Choroid plexus epithelial cell (primary cell): ENCODE measurements at regions not wholly inside any gene's neighbourhood (a gene's known extent, or its start where the extent isn't known, plus 50 kb on each side); places are given as distances from the start of the nearest gene placed in this dataset.

Experiments used
- DNase-seq: peaks from one replicate; pipeline ENCODE4 v3.0.0-alpha.2; 2010; ENCODE audit warnings: low read depth
- H3K4me3 ChIP-seq: 2 replicates; pipeline ENCODE4 v1.5.1; 2011; ENCODE audit warnings: low read depth, mild to moderate bottlenecking, control low read depth, low read length, moderate library complexity
- TF ChIP-seq, protein P1 (sequence below): conservative IDR thresholded peaks from 2 replicates; pipeline ENCODE4 v1.5.1; 2011; ENCODE audit warnings: low read depth, mild to moderate bottlenecking, control low read depth, inconsistent platforms, low read length, moderate library complexity

DNA sequence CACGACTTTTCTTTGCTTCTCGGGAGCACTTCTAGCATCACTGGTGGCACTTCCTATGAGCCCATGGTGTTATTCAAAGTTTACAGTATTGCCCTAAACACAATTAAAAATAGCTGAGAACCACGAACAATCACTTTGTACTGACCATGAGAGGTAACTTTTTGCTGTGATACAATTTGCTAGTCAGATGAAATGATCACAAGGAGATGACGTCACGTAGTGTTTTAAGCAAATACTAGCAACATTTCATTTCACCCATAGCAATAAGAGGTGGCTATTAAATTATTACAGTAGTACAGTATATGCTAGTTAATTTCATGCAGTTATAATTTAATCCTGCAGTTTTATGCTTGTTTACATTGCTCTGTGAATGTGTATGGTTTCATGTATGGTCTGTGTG lies 108.9 kb upstream of the DOK6 start:
- no peak overlapping the region for H3K4me3 ChIP-seq
- TF ChIP-seq, protein P1, sequence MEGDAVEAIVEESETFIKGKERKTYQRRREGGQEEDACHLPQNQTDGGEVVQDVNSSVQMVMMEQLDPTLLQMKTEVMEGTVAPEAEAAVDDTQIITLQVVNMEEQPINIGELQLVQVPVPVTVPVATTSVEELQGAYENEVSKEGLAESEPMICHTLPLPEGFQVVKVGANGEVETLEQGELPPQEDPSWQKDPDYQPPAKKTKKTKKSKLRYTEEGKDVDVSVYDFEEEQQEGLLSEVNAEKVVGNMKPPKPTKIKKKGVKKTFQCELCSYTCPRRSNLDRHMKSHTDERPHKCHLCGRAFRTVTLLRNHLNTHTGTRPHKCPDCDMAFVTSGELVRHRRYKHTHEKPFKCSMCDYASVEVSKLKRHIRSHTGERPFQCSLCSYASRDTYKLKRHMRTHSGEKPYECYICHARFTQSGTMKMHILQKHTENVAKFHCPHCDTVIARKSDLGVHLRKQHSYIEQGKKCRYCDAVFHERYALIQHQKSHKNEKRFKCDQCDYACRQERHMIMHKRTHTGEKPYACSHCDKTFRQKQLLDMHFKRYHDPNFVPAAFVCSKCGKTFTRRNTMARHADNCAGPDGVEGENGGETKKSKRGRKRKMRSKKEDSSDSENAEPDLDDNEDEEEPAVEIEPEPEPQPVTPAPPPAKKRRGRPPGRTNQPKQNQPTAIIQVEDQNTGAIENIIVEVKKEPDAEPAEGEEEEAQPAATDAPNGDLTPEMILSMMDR: no peak

DNA sequence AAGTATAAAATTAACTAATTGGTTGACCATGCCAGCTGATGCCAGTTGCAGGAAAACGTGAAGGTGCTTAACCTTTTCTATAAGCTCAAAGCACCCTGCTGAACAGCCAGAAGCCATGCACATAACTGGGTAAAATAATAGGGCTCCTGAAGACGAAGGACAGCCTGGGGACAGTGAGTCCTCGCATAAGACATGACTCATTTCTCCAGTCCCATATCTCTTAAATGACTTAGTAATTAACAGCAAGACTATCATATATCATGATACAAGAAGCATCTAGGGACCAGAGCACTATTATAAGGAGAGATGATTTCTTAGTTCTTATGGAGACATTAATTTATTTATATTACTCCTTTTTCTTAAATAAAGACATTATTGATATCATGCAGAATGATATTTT lies 100.5 kb upstream of the DOK6 start:
- H3K4me3 ChIP-seq: no peak overlapping the region
- no peak for DNase-seq
- TF ChIP-seq, protein P1: no peak

More for the DNA sequence above, 108.9 kb upstream of the DOK6 start:
- DNase-seq: no peak

DNA sequence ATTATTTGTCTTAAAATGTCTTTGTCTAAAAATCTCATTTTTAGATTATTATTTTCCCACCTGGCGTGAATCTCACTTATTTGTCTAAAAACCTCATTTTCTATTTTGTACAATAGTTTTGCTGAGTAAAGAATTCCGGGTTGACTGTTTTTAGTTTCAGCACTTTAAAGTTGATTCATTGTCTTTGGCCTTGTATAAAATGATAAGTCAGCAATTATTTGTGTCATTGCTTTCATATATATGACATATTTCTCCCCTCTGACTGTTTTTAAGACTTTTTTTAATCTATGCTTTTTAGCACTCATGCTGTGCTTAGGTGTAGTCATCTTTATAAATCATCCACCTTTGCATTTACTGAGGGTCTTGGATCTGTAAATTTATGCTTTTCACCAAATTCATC lies 92.1 kb upstream of the DOK6 start:
- TF ChIP-seq, protein P1: no peak
- no peak overlapping the region for H3K4me3 ChIP-seq
- no peak for DNase-seq

DNA sequence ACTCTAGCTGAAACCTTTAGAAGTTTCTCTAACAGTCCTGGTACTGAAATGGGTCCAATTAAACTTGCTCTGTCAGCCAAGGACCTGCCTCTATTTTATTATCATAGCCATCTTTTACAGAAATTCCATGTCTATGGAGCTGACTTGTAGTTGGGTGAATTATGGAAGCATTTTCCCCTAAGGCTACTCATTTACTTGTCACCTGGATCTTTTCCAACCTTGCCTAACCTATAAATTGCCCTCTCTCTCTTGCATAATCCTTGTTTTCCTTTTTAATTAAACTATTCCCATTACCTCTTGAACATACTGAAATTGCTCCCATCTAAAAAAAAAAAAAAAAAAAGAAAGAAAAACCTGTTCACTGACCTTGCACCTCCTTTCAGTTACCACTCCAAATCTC lies 74.6 kb upstream of the DOK6 start:
- TF ChIP-seq, protein P1: no peak
- DNase-seq: no peak
- no peak overlapping the region for H3K4me3 ChIP-seq

DNA sequence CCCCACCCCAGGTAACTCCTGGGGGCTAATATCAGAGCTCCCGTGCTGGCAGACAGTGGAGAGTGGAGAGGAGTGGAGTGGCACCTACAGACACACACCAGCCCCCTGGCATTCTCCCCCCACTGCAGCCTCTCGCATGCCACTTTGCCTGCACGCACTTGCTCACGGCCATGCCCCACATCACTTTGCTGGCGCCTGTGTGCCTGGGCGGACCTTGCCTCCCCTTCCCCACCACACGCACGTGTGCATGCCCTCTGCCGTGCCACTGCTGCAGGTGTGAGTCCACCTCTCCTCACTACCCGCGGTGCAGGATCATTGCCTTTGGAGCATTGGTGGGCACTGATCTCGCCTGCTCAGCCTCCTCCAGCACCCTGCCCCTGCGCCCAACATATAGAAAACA lies 72.6 kb upstream of the DOK6 start:
- H3K4me3 ChIP-seq: no peak overlapping the region
- TF ChIP-seq, protein P1: no peak
- DNase-seq: no peak

DNA sequence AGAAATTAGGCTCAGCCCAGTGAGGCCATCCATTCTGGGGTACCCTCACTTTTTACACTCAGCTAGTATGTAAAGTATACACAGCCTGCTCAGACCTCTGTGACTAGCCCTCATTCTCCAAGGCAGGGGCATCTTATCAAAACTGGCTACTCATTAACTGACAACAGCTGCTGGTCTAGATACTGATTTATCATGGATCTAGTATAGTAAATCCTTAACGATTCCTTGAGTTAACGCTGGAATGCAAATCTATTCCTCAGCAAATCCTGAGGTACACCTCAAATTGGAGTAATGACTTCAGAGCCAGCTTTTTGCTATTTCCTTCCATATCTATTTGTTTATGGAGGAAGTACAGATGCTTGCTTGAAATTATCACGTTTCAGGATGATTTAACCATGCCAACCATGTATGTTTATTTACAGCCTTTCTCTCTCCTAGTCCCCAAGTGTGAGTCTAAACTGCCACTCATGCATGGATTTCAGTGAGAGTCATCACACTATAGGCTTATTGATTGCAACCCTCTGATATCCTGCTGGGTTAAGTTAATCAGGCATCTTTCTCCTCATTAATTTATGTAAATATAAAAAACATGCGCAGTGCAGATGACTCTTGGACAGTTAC lies 70.2 kb upstream of the DOK6 start:
- TF ChIP-seq, protein P1: no peak
- DNase-seq: no peak

DNA sequence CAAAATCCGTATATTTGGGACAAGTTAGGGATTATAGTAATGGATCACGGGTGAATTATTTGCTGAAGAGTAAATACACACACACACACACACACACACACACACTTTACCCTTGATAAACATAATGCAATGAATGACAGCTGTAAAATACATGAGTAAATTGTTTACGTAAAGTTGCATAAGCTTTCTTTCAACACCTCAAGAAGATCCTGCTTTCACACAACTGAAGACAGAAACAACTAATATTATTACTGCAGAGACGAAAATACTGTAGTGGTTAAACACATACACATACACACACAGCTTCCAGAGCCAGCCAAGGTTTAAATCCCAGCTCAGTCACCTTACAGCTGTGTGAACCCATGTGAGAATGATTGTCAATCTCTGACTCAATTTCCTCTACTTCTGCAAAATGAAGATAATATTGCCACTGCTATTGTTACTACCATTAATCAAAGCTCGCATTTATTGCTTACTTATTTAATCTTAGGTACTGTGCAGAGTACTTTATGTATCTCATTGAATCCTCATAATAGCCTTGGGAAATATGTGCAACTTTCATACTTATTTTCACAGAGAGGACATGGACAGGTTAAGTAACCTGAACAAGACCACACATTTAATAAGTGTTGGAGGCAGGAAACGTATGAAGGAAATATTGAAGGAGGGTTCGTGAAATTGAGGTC lies 50.6 kb upstream of the DOK6 start:
- TF ChIP-seq, protein P1: no peak
- no peak for DNase-seq
- no peak overlapping the region for H3K4me3 ChIP-seq

More for the DNA sequence above, 70.2 kb upstream of the DOK6 start:
- no peak overlapping the region for H3K4me3 ChIP-seq
